HG03025 (cell line): ENCODE measurements at regions not wholly inside any gene's neighbourhood (a gene's known extent, or its start where the extent isn't known, plus 50 kb on each side); places are given as distances from the start of the nearest gene placed in this dataset.

ENCODE experiments used
- ATAC-seq: cut with Tn5 transposase; IDR thresholded peaks from one replicate; pipeline ENCODE4 v1.9.1; 2021; ENCODE audit warnings: mild to moderate bottlenecking, moderate library complexity; ENCODE audit not compliant: unreplicated experiment, low FRiP score

- no peak for ATAC-seq
Observed at GRCh38 chr13:72384879-72385278, 342.6 kb downstream of the MZT1 start.

GRCh38 chr13:72384186-72384823 is 343.1 kb downstream of the MZT1 start:
- no peak for ATAC-seq

- no peak for ATAC-seq
Observed at GRCh38 chr13:72383646-72384045, 343.8 kb downstream of the MZT1 start.

GRCh38 chr13:72379581-72379980 is 347.8 kb downstream of the MZT1 start:
- no peak for ATAC-seq

GRCh38 chr13:72368031-72368430 is 359.4 kb downstream of the MZT1 start:
- ATAC-seq, result no peak

- no peak for ATAC-seq
Observed at GRCh38 chr13:72346716-72347115, 380.7 kb downstream of the MZT1 start.

GRCh38 chr13:72342364-72342763 is 385.1 kb downstream of the MZT1 start:
- no peak for ATAC-seq

GRCh38 chr13:72341904-72342303 is 385.5 kb downstream of the MZT1 start:
- ATAC-seq, result no peak

GRCh38 chr13:72317346-72318109 is 409.9 kb downstream of the MZT1 start:
- ATAC-seq, result no peak

- no peak for ATAC-seq
Observed at GRCh38 chr13:72316716-72317115, 410.7 kb downstream of the MZT1 start.

- ATAC-seq, result no peak
Observed at GRCh38 chr13:72315312-72315711, 412.1 kb downstream of the MZT1 start.

GRCh38 chr13:72314210-72314609 is 413.2 kb downstream of the MZT1 start:
- ATAC-seq, result no peak

GRCh38 chr13:72313546-72313945 is 413.9 kb downstream of the MZT1 start:
- ATAC-seq, result no peak

- ATAC-seq, result no peak
Observed at GRCh38 chr13:72303941-72304746, 423.3 kb downstream of the MZT1 start.

- no peak for ATAC-seq
Observed at GRCh38 chr13:72296246-72296645, 429.2 kb upstream of the DACH1 start.

GRCh38 chr13:72295153-72295552 is 428.1 kb upstream of the DACH1 start:
- ATAC-seq, result no peak

- no peak for ATAC-seq
Observed at GRCh38 chr13:72293206-72293605, 426.2 kb upstream of the DACH1 start.

- ATAC-seq, result no peak
Observed at GRCh38 chr13:72290962-72291681, 424.1 kb upstream of the DACH1 start.

- ATAC-seq, result no peak
Observed at GRCh38 chr13:72286421-72286820, 419.4 kb upstream of the DACH1 start.

- ATAC-seq, result no peak
Observed at GRCh38 chr13:72284791-72285190, 417.8 kb upstream of the DACH1 start.

GRCh38 chr13:72261732-72262131 is 394.7 kb upstream of the DACH1 start:
- no peak for ATAC-seq
